ENCODE measurements at regions not wholly inside any gene's neighbourhood (a gene's known extent, or its start where the extent isn't known, plus 50 kb on each side); places are given as distances from the start of the nearest gene placed in this dataset.

GRCh38 chr4:148955564-148956297, 513.5 kb upstream of the NR3C2 start:
- TF ChIP-seq CTCF (IDR thresholded peaks at IDR 0.05) (no peak), POLR2A (IDR thresholded peaks at IDR 0.05) (no peak)
